GM23338 (cell line): ENCODE measurements at regions not wholly inside any gene's neighbourhood (a gene's known extent, or its start where the extent isn't known, plus 50 kb on each side); places are given as distances from the start of the nearest gene placed in this dataset.

Experiments used
- ATAC-seq: fragments of 200-7000 bp; cut with Tn5 transposase; 3 replicates; pipeline ENCODE4 v1.9.1; 2020
- DNase-seq: peaks from one replicate; pipeline ENCODE4 v3.0.0-alpha.2; 2015; ENCODE audit warnings: low spot score
- H2AFZ ChIP-seq: fragments of 200-600 bp; sonication (generic); 2 replicates; pipeline ENCODE4 v1.8.0; 2016; ENCODE audit warnings: antibody characterized with exemption, mild to moderate bottlenecking, moderate library complexity
- H3F3A ChIP-seq: fragments of 200-600 bp; sonication (generic); replicated peaks from 2 replicates; pipeline ENCODE4 v1.8.0; 2017; ENCODE audit warnings: antibody characterized with exemption, mixed run types, low read depth
- H3K27ac ChIP-seq: fragments of 200-600 bp; sonication (generic); 2 replicates; pipeline ENCODE4 v1.6.1; 2016; ENCODE audit warnings: low read depth
- H3K27me3 ChIP-seq: fragments of 200-600 bp; sonication (generic); 2 replicates; pipeline ENCODE4 v1.8.0; 2016; ENCODE audit warnings: mild to moderate bottlenecking, mixed run types, moderate library complexity; ENCODE audit not compliant: insufficient read depth
- H3K36me3 ChIP-seq: fragments of 200-600 bp; sonication (generic); 2 replicates; pipeline ENCODE4 v1.8.0; 2016; ENCODE audit warnings: mild to moderate bottlenecking; ENCODE audit not compliant: insufficient read depth
- H3K4me1 ChIP-seq: fragments of 200-600 bp; sonication (generic); 2 replicates; pipeline ENCODE4 v1.8.0; 2016; ENCODE audit warnings: mild to moderate bottlenecking, moderate library complexity; ENCODE audit not compliant: insufficient read depth
- H3K4me2 ChIP-seq: fragments of 200-600 bp; sonication (generic); 2 replicates; pipeline ENCODE4 v1.7.1; 2017; ENCODE audit warnings: mixed run types
- H3K4me3 ChIP-seq: fragments of 200-600 bp; sonication (generic); 2 replicates; pipeline ENCODE4 v1.6.1; 2016; ENCODE audit warnings: mixed run types
- H3K79me2 ChIP-seq: fragments of 200-600 bp; sonication (generic); replicated peaks from 2 replicates; pipeline ENCODE4 v1.8.0; 2017; ENCODE audit warnings: mild to moderate bottlenecking; ENCODE audit not compliant: insufficient read depth
- H3K9me2 ChIP-seq: fragments of 200-600 bp; sonication (generic); 2 replicates; pipeline ENCODE4 v1.8.0; 2017; ENCODE audit not compliant: insufficient read depth
- H4K20me1 ChIP-seq: fragments of 200-600 bp; sonication (generic); replicated peaks from 2 replicates; pipeline ENCODE4 v1.8.0; 2017; ENCODE audit warnings: mild to moderate bottlenecking; ENCODE audit not compliant: insufficient read depth
- H3K27ac Mint-ChIP-seq: 2 replicates; pipeline ENCODE4 v1.8.0; 2020; ENCODE audit warnings: inconsistent platforms, mild to moderate bottlenecking, moderate library complexity, mixed read lengths
- H3K27me3 Mint-ChIP-seq: 3 replicates; pipeline ENCODE4 v1.8.0; 2022; ENCODE audit warnings: low read depth, mild to moderate bottlenecking, moderate library complexity, mixed read lengths, inconsistent platforms; ENCODE audit not compliant: insufficient read depth, poor library complexity
- H3K36me3 Mint-ChIP-seq: 3 replicates; pipeline ENCODE4 v1.8.0; 2021; ENCODE audit warnings: low read depth, mild to moderate bottlenecking, inconsistent platforms, moderate library complexity, mixed read lengths
- H3K4me1 Mint-ChIP-seq: 3 replicates; pipeline ENCODE4 v1.8.0; 2020; ENCODE audit warnings: mild to moderate bottlenecking, inconsistent platforms, mixed read lengths
- H3K4me3 Mint-ChIP-seq: 3 replicates; pipeline ENCODE4 v1.8.0; 2021; ENCODE audit warnings: moderate library complexity, mild to moderate bottlenecking, inconsistent platforms, mixed read lengths
- H3K9me3 Mint-ChIP-seq: 3 replicates; pipeline ENCODE4 v1.8.0; 2020; ENCODE audit warnings: moderate library complexity, mild to moderate bottlenecking, inconsistent platforms, mixed read lengths
- CREB1 ChIP-seq: fragments of 250-450 bp; sonication (Bioruptor Pico); IDR thresholded peaks from 2 replicates; pipeline ENCODE4 v1.5.0; 2020; ENCODE audit warnings: low read depth, mild to moderate bottlenecking, moderate library complexity
- EZH2 ChIP-seq: fragments of 200-600 bp; sonication (generic); IDR thresholded peaks from one replicate; pipeline ENCODE4 v1.8.0; 2017; ENCODE audit warnings: antibody characterized with exemption, mild to moderate bottlenecking, low read depth; ENCODE audit not compliant: unreplicated experiment
- EZH2phosphoT487 ChIP-seq: fragments of 200-600 bp; sonication (generic); IDR thresholded peaks from one replicate; pipeline ENCODE4 v1.8.1; 2018; ENCODE audit warnings: antibody characterized with exemption; ENCODE audit not compliant: unreplicated experiment
- JUNB ChIP-seq: IDR thresholded peaks from one replicate; pipeline ENCODE4 v1.6.1; 2016; ENCODE audit warnings: antibody characterized with exemption; ENCODE audit not compliant: unreplicated experiment
- NANOG ChIP-seq: IDR thresholded peaks from 2 replicates; pipeline ENCODE4 v1.6.1; 2016; ENCODE audit warnings: antibody characterized with exemption, borderline replicate concordance
- POLR2AphosphoS5 ChIP-seq: IDR thresholded peaks from 2 replicates; pipeline ENCODE4 v1.6.1; 2016; ENCODE audit warnings: antibody characterized with exemption, low read depth
- STAT1 ChIP-seq: IDR thresholded peaks from one replicate; pipeline ENCODE4 v1.6.1; 2016; ENCODE audit warnings: antibody characterized with exemption; ENCODE audit not compliant: unreplicated experiment
- ZNF114 ChIP-seq: fragments of 250-450 bp; sonication (Bioruptor Pico); IDR thresholded peaks from 2 replicates; pipeline ENCODE4 v1.5.0; 2020; ENCODE audit warnings: mild to moderate bottlenecking, moderate library complexity
- ZNF331 ChIP-seq: fragments of 250-450 bp; sonication (Bioruptor Pico); IDR thresholded peaks from 2 replicates; pipeline ENCODE4 v1.5.0; 2020; ENCODE audit warnings: low read depth, mild to moderate bottlenecking, moderate library complexity
- TF ChIP-seq, protein P1 (sequence below): IDR thresholded peaks from 2 replicates; pipeline ENCODE4 v1.6.1; 2016; ENCODE audit warnings: antibody characterized with exemption
- TF ChIP-seq, protein P2 (sequence below): fragments of 250-450 bp; sonication (Bioruptor Pico); IDR thresholded peaks from 2 replicates; pipeline ENCODE4 v1.5.0; 2020; ENCODE audit warnings: mild to moderate bottlenecking, moderate library complexity
- TF ChIP-seq, protein P3 (sequence below), 2 experiments: fragments of 200-600 bp in 1 of 2; sonication (generic) in 1 of 2; conservative IDR thresholded peaks; 2 replicates each; pipeline versions ENCODE4 v1.5.1 to v1.6.1; 2016 to 2017; ENCODE audit warnings: antibody characterized with exemption in 2 of 2, low read depth in 2 of 2, mild to moderate bottlenecking in 2 of 2, moderate library complexity in 1 of 2
- TF ChIP-seq, protein P4 (sequence below): IDR thresholded peaks from one replicate; pipeline ENCODE4 v1.6.1; 2018; ENCODE audit warnings: antibody characterized with exemption; ENCODE audit not compliant: unreplicated experiment

DNA sequence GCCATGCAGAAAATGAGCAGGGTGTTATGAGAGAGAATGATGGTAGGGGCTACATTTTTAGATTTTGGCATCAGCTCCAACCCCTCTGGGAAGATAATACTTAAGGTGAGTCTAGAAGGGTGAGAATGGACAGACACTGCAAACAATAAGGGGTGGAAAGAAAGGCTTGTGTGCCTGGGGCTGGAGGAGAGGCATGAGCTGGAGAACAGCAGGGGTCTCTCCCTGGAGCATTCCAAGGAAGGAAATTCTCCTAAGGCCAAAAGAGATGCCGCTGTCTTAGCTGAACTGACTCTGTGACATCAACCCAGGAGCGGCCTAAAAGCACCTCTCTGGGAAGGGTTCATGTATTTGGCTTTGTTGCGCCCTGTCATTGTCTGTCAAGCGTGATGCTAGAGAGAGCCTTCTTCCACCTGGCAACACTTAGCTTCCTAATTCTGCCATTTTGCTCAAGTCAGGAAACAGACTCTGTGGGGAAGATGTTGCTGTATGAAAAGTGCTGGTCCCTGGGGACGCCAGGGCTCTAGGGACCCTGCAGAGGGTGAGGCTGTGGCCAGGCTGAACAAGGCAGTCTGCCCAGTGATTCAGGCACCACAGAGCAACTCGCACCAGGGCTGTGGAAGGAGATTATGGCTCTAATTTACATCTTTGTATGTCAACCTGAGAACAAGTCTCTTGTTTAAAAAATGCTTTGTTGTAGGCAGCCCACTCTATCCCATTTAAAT lies 225.7 kb downstream of the CBLN1 start:
- ATAC-seq (peak; percentile 84), DNase-seq (peak; percentile 58)
- Mint-ChIP-seq H3K27me3 (peaks cover 3% of the 10 kb centered on the region), H3K4me1 (peaks cover 11% of the 10 kb centered on the region), H3K9me3 (no peaks in the 10 kb centered on the region), H3K4me3 (no peak overlapping the region), H3K36me3 (no peaks in the 10 kb centered on the region), H3K27ac (no peak overlapping the region)
- Histone ChIP-seq H4K20me1 (no peaks in the 10 kb centered on the region), H3K4me3 (no peak overlapping the region), H3K27ac (no peak overlapping the region), H3K4me1 (peaks cover 11% of the 10 kb centered on the region), H3K4me2 (no peak overlapping the region), H3K27me3 (no peaks in the 10 kb centered on the region), H3K36me3 (no peaks in the 10 kb centered on the region), H2AFZ (peak overlapping the region; percentile 81), H3K9me2 (no peaks in the 10 kb centered on the region), H3F3A (no peaks in the 10 kb centered on the region), H3K79me2 (no peaks in the 10 kb centered on the region)
- no peak for TF ChIP-seq JUNB
- TF ChIP-seq, protein P1, sequence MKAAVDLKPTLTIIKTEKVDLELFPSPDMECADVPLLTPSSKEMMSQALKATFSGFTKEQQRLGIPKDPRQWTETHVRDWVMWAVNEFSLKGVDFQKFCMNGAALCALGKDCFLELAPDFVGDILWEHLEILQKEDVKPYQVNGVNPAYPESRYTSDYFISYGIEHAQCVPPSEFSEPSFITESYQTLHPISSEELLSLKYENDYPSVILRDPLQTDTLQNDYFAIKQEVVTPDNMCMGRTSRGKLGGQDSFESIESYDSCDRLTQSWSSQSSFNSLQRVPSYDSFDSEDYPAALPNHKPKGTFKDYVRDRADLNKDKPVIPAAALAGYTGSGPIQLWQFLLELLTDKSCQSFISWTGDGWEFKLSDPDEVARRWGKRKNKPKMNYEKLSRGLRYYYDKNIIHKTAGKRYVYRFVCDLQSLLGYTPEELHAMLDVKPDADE: no peak
- TF ChIP-seq EZH2phosphoT487: no peak
- TF ChIP-seq EZH2: no peak
- no peak for TF ChIP-seq STAT1
- TF ChIP-seq POLR2AphosphoS5: no peak
- no peak for TF ChIP-seq CREB1
- TF ChIP-seq, protein P2, sequence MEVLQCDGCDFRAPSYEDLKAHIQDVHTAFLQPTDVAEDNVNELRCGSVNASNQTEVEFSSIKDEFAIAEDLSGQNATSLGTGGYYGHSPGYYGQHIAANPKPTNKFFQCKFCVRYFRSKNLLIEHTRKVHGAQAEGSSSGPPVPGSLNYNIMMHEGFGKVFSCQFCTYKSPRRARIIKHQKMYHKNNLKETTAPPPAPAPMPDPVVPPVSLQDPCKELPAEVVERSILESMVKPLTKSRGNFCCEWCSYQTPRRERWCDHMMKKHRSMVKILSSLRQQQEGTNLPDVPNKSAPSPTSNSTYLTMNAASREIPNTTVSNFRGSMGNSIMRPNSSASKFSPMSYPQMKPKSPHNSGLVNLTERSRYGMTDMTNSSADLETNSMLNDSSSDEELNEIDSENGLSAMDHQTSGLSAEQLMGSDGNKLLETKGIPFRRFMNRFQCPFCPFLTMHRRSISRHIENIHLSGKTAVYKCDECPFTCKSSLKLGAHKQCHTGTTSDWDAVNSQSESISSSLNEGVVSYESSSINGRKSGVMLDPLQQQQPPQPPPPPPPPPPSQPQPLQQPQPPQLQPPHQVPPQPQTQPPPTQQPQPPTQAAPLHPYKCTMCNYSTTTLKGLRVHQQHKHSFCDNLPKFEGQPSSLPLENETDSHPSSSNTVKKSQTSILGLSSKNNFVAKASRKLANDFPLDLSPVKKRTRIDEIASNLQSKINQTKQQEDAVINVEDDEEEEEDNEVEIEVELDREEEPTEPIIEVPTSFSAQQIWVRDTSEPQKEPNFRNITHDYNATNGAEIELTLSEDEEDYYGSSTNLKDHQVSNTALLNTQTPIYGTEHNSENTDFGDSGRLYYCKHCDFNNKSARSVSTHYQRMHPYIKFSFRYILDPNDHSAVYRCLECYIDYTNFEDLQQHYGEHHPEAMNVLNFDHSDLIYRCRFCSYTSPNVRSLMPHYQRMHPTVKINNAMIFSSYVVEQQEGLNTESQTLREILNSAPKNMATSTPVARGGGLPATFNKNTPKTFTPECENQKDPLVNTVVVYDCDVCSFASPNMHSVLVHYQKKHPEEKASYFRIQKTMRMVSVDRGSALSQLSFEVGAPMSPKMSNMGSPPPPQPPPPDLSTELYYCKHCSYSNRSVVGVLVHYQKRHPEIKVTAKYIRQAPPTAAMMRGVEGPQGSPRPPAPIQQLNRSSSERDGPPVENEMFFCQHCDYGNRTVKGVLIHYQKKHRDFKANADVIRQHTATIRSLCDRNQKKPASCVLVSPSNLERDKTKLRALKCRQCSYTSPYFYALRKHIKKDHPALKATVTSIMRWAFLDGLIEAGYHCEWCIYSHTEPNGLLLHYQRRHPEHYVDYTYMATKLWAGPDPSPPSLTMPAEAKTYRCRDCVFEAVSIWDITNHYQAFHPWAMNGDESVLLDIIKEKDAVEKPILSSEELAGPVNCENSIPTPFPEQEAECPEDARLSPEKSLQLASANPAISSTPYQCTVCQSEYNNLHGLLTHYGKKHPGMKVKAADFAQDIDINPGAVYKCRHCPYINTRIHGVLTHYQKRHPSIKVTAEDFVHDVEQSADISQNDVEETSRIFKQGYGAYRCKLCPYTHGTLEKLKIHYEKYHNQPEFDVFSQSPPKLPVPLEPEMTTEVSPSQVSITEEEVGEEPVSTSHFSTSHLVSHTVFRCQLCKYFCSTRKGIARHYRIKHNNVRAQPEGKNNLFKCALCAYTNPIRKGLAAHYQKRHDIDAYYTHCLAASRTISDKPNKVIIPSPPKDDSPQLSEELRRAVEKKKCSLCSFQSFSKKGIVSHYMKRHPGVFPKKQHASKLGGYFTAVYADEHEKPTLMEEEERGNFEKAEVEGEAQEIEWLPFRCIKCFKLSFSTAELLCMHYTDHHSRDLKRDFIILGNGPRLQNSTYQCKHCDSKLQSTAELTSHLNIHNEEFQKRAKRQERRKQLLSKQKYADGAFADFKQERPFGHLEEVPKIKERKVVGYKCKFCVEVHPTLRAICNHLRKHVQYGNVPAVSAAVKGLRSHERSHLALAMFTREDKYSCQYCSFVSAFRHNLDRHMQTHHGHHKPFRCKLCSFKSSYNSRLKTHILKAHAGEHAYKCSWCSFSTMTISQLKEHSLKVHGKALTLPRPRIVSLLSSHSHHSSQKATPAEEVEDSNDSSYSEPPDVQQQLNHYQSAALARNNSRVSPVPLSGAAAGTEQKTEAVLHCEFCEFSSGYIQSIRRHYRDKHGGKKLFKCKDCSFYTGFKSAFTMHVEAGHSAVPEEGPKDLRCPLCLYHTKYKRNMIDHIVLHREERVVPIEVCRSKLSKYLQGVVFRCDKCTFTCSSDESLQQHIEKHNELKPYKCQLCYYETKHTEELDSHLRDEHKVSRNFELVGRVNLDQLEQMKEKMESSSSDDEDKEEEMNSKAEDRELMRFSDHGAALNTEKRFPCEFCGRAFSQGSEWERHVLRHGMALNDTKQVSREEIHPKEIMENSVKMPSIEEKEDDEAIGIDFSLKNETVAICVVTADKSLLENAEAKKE (CRISPR knock-in tag): no peak
- TF ChIP-seq, protein P3, sequence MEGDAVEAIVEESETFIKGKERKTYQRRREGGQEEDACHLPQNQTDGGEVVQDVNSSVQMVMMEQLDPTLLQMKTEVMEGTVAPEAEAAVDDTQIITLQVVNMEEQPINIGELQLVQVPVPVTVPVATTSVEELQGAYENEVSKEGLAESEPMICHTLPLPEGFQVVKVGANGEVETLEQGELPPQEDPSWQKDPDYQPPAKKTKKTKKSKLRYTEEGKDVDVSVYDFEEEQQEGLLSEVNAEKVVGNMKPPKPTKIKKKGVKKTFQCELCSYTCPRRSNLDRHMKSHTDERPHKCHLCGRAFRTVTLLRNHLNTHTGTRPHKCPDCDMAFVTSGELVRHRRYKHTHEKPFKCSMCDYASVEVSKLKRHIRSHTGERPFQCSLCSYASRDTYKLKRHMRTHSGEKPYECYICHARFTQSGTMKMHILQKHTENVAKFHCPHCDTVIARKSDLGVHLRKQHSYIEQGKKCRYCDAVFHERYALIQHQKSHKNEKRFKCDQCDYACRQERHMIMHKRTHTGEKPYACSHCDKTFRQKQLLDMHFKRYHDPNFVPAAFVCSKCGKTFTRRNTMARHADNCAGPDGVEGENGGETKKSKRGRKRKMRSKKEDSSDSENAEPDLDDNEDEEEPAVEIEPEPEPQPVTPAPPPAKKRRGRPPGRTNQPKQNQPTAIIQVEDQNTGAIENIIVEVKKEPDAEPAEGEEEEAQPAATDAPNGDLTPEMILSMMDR (conservative IDR thresholded peaks at IDR 0.05; ENCODE audit: low read depth in 2 of 2): no peak
- TF ChIP-seq ZNF331: no peak
- no peak for TF ChIP-seq NANOG
- TF ChIP-seq, protein P4, sequence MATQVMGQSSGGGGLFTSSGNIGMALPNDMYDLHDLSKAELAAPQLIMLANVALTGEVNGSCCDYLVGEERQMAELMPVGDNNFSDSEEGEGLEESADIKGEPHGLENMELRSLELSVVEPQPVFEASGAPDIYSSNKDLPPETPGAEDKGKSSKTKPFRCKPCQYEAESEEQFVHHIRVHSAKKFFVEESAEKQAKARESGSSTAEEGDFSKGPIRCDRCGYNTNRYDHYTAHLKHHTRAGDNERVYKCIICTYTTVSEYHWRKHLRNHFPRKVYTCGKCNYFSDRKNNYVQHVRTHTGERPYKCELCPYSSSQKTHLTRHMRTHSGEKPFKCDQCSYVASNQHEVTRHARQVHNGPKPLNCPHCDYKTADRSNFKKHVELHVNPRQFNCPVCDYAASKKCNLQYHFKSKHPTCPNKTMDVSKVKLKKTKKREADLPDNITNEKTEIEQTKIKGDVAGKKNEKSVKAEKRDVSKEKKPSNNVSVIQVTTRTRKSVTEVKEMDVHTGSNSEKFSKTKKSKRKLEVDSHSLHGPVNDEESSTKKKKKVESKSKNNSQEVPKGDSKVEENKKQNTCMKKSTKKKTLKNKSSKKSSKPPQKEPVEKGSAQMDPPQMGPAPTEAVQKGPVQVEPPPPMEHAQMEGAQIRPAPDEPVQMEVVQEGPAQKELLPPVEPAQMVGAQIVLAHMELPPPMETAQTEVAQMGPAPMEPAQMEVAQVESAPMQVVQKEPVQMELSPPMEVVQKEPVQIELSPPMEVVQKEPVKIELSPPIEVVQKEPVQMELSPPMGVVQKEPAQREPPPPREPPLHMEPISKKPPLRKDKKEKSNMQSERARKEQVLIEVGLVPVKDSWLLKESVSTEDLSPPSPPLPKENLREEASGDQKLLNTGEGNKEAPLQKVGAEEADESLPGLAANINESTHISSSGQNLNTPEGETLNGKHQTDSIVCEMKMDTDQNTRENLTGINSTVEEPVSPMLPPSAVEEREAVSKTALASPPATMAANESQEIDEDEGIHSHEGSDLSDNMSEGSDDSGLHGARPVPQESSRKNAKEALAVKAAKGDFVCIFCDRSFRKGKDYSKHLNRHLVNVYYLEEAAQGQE: no peak
- no peak for TF ChIP-seq ZNF114
